Astrocyte of the cerebellum (primary cell): ENCODE measurements at regions not wholly inside any gene's neighbourhood (a gene's known extent, or its start where the extent isn't known, plus 50 kb on each side); places are given as distances from the start of the nearest gene placed in this dataset.
A peak's percentile ranks its signal among the peaks of the same experiment; 100 is the strongest.

Source experiments
- DNase-seq: peaks from one replicate; pipeline ENCODE4 v3.0.0-alpha.2; 2011; ENCODE audit warnings: low read depth
- H3K4me3 ChIP-seq: 2 replicates; pipeline ENCODE4 v1.5.1; 2011; ENCODE audit warnings: mild to moderate bottlenecking, low read depth, low read length, moderate library complexity
- CTCF ChIP-seq: IDR thresholded peaks from 2 replicates; pipeline ENCODE4 v1.5.1; 2012; ENCODE audit warnings: low read length, low read depth, moderate library complexity, mild to moderate bottlenecking; ENCODE audit errors: missing control alignments
- in situ Hi-C: cut with HindIII; loops from 2 replicates; pipeline ENCODE4 v1.10.0; 2017; ENCODE audit warnings: low sequenced_read_pairs

GRCh38 chr7:41822259-41822817, 119.4 kb upstream of the INHBA start:
- in situ Hi-C loops, result no loop called here
- TF ChIP-seq CTCF, result no peak
- H3K4me3 ChIP-seq, result no peak overlapping the region
- DNase-seq, result no peak

- H3K4me3 ChIP-seq, result no peak overlapping the region
- in situ Hi-C loops, result no loop called here
- no peak for TF ChIP-seq CTCF
- DNase-seq, result no peak
These were observed 118.8 kb upstream of the INHBA start for GRCh38 chr7:41821521-41822213.

- H3K4me3 ChIP-seq, result no peak overlapping the region
- in situ Hi-C loops, result no loop called here
- TF ChIP-seq CTCF, result no peak
- no peak for DNase-seq
These were observed 117.3 kb upstream of the INHBA start for GRCh38 chr7:41820111-41820671.

- no peak for DNase-seq
- in situ Hi-C loops, result no loop called here
- no peak overlapping the region for H3K4me3 ChIP-seq
- no peak for TF ChIP-seq CTCF
These were observed 116.8 kb upstream of the INHBA start for GRCh38 chr7:41819645-41820044.

GRCh38 chr7:41818765-41819398, 116.0 kb upstream of the INHBA start:
- no peak for TF ChIP-seq CTCF
- in situ Hi-C loops, result no loop called here
- H3K4me3 ChIP-seq, result no peak overlapping the region
- DNase-seq, result no peak

GRCh38 chr7:41817386-41817785, 114.5 kb upstream of the INHBA start:
- DNase-seq, result peak; percentile 38
- in situ Hi-C loops, result no loop called here

More at GRCh38 chr7:41817386-41817785, 114.5 kb upstream of the INHBA start:
- H3K4me3 ChIP-seq, result no peak overlapping the region
- no peak for TF ChIP-seq CTCF
